ENCODE measurements at regions not wholly inside any gene's neighbourhood (a gene's known extent, or its start where the extent isn't known, plus 50 kb on each side); places are given as distances from the start of the nearest gene placed in this dataset.

DNA sequence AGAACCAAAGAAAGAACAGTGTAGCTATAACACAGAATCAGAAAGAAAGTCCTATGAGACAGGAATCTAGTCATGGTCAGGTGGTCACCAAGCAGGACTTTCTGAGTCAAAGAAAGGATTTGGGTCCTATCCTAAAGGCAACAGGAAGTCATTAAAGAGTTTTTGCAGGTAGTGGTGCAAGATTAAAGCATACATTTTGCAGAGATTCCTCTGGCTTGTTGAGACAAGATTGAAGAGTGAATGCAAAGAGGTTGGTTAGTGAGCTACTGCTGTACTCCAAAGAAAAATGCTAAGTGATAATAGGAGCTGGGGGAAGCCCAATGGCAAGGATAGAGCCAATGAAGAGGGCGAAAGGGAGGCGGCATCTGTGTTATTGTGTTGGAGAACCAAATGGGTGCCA is 300.5 kb upstream of the KIF2A start:
- TF ChIP-seq POLR2AphosphoS5 (IDR thresholded peaks at IDR 0.05; ENCODE audit: low read depth, low read length) (no peak), POLR2A (IDR thresholded peaks at IDR 0.05; ENCODE audit: low read depth, low read length) (no peak), TAF1 (IDR thresholded peaks at IDR 0.05; ENCODE audit: borderline replicate concordance, low read depth, low read length) (no peak)
